Hepatocyte (in vitro differentiated cells): ENCODE measurements at regions not wholly inside any gene's neighbourhood (a gene's known extent, or its start where the extent isn't known, plus 50 kb on each side); places are given as distances from the start of the nearest gene placed in this dataset.

ENCODE experiments used
- CTCF ChIP-seq: fragments of 200-600 bp; sonication (generic); IDR thresholded peaks from 2 replicates; pipeline ENCODE4 v1.5.1; 2016; ENCODE audit warnings: antibody characterized with exemption, mild to moderate bottlenecking; ENCODE audit not compliant: poor library complexity
- EZH2 ChIP-seq: fragments of 200-600 bp; sonication (generic); IDR thresholded peaks from 2 replicates; pipeline ENCODE4 v1.6.1; 2016; ENCODE audit warnings: antibody characterized with exemption, mild to moderate bottlenecking, borderline replicate concordance
- EZH2phosphoT487 ChIP-seq: fragments of 200-600 bp; sonication (generic); IDR thresholded peaks from one replicate; pipeline ENCODE4 v1.6.1; 2018; ENCODE audit warnings: antibody characterized with exemption, mild to moderate bottlenecking, low read depth, moderate library complexity; ENCODE audit not compliant: unreplicated experiment, severe bottlenecking

- TF ChIP-seq CTCF (no peak), EZH2phosphoT487 (no peak), EZH2 (no peak)
These were observed 535.0 kb downstream of the TBC1D22A start for GRCh38 chr22:47297261-47298016.
